Suppressor macrophage treated with lipopolysaccharide for 1 hour (primary cell): ENCODE measurements at regions not wholly inside any gene's neighbourhood (a gene's known extent, or its start where the extent isn't known, plus 50 kb on each side); places are given as distances from the start of the nearest gene placed in this dataset.
"Not testable (repeated sequence)": the region's sequence is repeated elsewhere in the genome, so short reads cannot be mapped to it uniquely, and the experiment has no call there.

Experiments
- DNase-seq, 3 donors: peaks; one replicate each; pipeline ENCODE4 v3.0.0-alpha.2; 2020 to 2022

DNA sequence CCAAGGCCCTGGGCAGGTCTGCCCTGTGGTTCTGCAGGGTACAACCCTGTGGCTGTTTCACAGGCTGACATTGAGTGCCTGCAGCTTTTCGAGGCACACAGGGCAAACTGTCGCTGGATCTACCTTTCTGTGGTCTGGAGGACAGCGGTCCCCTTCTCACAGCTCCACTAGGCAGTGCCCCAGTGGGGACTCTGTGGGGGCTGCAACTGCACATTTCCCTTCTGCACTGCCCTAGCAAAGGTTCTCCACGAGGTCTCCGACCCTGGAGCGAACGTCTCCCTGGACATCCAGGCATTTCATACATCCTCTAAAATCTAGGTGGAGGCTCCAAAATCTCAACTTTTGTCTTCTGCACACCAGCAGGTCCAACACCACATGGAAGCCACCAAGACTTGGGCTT, 1645.2 kb upstream of the CDH6 start:
- DNase-seq, result no peak

DNA sequence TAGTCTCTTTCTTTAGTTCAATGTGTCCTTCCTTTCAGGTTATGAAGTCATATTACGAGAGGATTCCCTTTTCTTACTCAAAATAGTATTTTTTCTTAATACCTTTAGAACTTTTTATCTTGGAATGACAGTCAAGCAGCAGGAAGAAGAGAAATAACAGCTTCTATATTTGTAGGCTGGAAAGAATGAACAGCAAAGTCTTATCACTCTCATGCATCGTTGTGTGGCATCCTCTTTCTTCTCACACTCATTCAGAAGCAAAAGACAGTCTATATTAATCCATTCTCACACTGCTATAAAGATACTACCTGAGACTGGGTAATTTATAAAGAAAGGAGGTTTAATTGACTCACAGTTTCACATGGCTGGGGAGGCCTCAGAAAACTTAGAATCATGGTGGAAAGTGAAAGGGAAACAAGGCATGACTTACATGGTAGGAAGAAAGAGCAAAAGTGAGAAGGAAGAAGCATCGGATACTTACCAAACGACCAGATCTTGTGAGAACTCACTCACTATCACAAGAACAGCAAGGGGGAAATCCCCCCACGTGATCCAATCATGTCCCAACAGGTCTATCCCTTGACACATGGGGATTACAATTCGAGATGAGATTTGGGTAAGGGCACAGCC, 1646.1 kb upstream of the CDH6 start:
- DNase-seq, result no peak

DNA sequence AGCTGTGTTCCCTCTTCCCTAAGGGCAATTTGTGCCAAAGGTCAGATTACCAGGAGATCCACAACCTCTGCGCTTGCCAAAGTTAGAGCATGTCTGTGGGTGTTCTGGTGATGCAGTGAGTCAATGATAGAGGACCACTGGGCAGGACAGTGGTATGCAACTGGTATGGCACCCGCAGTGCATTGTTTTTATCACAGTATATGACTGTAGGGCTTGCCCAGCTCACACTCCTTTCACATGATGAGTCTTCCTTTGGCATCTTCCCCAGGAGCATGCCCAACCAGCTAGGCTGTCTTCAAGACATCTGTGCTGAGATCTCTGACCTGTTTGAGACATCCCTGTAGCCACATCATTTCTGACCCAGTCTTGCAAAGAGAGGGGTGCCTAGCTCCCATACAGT, 1650.0 kb upstream of the CDH6 start:
- DNase-seq, result no peak

DNA sequence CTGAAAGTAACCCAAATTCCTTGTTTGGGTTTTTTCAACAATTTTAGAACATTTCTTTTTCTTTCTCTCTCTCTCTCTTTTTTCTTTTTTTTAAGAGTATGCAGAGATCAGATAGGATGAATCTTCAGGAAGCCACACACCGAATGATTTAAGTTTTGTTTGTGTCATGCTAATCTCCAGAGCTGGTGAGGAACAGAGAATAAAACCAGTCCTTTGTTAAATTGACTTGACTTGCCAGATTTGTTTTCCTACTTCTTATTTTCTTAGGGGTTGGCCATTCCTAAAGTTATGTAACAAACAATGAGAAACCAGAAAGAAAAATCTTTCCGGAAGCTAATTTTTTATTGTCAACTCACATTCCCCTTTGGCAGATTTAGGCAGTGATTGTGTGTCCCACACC, 1669.3 kb upstream of the CDH6 start:
- no peak for DNase-seq

DNA sequence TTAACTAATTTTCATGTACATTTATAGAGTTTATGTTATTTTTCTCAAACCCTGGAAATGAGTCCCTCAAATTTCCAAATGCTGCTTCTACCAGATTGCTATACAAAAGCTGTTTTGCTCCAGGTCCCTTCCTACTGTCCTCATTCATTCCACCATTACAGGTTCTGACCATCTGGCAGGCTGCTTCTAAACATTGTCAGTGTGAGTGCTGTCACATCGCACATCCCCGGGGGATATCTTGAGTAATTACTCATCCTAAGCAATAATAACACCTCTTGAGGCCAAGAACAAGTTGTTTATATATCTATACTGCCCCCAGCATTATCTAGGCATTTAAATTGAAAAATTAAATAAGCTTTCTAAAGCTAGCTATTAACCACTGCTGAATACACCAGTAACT, 1675.3 kb upstream of the CDH6 start:
- DNase-seq, result no peak

DNA sequence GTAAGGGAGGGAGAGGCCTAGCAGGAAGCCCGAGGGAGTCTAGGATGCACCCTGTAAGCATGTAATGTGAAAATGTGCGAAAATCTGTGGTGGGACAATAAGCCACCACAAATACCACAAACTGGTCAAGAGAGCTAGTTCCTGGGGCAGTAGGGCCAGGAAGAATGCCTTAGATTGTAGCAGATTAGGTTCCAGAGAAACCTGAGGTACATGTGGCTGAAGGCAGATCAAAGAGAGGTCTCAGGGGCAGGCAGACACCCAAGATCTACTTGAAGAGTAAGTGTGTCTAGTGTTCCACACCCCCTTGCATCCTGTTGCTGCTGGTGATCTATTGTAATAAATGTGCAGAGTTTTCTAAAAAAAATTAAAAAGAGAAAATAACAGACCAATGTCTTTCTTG, 1677.3 kb upstream of the CDH6 start:
- no peak for DNase-seq

DNA sequence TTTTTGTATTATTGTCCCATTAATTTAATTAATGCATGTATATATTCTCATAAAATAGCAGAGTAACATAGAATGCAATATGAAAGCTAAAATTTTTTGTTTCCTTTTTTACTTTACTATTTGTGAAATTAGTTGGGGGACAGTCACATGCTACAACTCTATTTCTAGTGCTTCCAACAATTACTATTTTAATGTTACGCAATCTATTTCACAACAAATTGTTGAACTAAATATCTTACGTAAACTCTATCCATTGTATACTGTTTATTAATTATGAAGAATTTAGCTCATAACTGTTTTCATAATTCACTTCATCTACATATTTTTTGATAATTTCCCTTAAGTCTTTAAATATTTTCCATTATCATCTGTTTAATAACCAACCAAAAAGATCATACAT, 1685.4 kb upstream of the CDH6 start:
- peak in 1 of 3 donors; percentile 5 for DNase-seq

DNA sequence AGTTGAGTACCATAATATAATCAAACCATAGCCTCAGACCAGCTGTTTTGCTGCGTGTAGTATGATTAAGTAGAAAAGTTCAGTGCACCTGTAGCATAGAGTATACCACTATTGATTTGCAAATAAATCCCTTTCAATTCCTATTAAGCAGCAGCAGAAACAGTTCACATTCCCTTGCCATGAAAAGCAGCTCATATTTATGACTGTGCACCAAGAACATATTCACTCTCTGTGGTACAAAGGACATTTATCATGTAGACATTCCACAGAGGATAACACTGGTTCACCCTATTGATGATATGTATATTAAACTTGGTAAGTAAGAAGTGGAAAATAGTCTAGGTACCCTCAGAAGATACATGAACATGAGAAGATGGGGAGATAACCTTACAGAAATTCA, 1689.1 kb upstream of the CDH6 start:
- no peak for DNase-seq

DNA sequence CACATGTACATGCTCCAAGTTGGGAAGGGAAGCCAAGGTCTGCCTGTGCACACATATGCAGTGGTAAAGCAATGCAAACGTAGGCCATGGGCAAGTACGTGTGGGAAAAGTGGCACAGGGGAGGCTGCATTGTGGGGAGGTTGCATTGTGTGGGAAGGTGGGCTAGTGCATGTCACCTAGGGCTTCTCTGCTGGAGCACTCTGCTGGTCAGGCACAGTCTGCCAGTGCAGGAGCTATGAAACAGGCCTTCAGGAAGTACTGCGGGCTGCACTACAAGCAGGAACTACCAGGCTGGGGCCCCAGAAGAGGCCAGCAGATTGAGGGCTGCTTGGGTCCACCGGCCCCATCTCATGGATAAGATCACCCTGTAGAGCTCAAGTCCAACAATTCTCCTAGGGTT, 1694.6 kb upstream of the CDH6 start:
- DNase-seq, result no peak

DNA sequence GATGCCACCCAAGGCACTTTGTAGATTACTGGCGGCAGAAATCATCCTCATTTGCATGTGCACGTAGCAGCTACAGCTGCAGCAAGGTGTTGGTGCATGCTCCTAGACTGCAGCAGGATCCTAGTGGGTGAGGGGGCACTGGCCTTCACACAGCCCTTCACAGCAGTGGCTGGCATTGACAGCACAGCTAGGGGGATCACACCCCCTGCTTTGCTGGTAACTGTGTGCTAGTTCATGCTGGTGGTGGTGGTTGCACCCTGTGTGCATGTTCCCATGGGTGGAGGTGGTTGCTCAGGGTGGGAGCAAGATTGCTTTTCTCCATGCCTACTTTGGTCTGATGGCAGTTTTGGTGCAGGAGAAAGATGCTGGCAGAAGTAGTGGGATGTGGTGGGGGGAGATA, 1695.1 kb upstream of the CDH6 start:
- no peak for DNase-seq

DNA sequence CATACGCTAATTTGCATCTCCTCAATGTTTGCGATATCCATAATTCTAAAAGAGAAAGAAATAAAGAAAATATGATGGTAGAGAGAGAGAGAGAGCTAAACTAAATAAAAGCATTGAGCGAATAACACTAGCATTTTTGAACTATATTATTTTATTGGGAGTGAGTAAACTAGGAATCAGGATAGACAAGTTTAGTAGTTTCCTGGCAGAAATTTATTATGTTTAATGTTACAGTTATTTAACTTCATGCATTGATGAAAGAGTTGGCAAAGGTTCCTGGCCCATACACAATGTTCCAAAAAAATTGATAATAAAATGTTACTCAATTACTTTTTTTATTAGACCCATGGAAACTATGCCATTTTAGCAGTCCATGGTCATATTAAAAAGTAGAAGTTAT, 1708.2 kb upstream of the CDH6 start:
- DNase-seq, result no peak

DNA sequence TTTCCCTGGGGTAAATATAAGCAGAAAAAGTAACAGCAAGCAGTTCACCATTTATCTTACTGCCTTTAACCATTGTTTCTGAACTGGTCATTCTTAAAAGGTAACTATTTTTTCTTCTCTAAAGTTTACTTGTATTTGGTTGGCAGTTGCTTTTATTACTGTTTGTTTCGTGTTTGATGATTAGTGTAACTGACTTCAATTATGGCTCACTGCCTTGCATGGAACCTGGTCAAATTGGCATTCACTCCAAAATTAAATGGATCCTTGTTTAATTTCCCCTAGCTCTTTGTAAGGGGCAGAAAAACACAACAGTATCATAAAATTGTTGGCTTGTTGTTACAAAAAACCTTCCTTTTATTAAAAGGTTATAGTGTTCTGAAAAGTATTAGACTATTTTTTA, 1723.9 kb upstream of the CDH6 start:
- no peak for DNase-seq

DNA sequence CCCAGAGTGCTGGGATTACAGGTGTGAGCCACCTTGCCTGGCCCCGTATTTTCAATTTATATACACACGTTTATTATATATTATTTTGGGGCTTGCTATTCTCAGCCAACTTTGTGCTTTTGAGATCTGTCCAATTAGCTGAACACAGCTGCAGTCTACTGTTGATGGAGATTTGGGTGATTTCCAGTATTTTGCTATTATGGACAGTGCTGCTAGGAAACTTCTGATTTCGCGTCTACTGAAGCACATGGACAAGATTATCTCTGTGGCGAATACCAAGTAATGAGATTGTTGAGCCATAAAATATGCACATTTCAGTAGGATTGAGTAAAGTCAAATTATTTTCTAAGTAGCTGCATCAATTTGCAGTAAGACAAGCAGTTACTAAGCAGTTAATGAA, 1731.2 kb upstream of the CDH6 start:
- DNase-seq, result no peak

DNA sequence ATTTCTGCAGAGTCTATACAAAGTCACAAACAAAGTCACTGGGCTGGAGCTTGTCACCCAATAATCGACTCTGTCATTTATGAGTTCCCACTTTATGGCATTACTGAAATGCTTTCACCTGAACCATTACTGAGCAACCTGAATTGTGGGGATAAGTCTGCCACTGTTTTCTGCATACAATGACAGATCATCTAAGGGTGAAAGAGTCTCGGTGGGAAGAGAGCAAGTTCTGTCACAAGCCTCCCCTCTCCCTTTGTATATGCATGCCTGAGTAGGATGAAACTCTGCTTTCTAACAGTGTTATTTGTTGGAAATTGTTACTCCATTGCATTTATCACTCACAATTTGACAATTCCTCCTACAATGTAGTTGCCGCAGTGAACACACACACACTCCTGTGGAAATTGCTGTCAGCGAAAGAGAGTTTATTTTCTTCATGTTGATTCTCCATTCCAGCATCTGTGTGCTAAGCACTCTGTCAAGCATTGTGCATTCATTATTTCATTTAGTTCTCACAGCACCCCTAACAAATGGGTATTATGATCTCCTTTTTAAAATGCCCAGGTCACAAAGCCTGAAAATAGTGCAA, 1732.4 kb upstream of the CDH6 start:
- no peak for DNase-seq

DNA sequence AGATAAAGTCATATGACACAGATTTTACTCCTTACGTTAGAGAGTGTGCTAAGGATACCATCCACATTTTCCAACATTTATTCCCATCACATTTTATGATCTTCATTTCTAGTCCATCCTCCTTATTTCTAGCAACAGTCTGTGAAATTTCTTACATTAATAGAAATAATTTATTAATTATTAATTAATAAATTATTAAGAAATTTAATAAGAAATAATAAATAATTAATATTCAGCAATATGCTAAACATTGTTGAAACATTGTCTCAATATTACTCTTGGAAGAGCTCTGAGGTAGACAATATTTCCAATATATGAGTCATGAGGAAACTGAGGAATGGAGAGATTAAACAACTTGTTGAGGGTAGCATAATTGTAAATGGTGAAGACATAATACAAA, 1742.5 kb upstream of the CDH6 start:
- DNase-seq, result not testable (repeated sequence)

DNA sequence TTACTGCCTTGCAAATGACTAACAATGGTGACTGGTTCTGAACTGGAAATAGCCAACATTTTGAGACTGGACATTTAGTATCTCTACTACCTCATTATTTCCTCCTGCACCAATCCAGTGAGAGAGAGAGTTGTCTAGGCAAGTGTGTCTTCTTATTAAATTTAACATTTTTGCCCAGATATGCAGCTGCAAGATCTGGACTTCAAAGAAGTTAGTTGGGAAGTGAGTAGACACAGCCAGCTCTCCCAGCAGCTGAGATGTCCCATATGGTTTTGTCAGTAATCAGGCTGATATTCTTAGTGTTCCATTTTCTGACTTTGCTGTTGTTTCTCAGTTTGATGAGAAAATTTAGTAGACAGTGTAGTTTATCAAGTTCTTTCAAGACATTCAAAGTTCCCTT, 1778.8 kb upstream of the CDH6 start:
- no peak for DNase-seq

DNA sequence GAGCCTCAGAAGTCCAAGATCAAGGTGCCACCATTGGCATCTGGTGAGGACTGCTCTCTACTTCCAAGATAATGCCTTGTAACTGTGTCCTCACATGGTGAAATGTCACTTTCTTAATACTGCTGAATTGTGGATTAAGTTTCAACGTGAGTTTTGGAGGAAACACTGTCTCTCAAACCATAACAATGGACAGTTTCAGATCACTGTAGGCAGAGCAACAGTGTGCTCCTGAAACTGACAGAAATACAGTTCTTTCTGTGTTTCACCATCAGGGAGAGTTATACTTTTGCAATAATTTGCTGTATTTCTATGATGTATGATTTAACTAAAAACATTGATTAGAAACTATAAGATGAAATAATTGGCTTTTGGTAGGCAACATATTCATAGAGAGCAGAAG, 1780.5 kb upstream of the CDH6 start:
- no peak for DNase-seq

DNA sequence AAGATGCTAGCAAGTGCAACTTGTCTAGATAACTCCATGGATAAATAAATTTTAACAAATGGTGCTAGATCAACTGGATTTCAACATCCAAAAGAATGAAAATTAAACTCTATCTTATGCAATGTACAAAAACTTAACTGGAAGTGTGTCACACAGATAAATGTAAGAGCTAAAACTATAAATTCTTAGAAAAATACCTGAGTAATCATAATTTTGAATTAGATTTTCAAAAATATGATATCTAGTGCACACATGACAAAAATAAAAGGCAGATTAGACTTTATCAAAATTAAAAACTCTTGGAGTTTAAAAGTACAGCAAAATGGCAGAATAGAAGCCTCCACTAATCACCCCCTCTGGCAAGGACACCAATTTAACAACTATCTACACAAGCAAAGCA, 1791.2 kb upstream of the CDH6 start:
- no peak for DNase-seq

DNA sequence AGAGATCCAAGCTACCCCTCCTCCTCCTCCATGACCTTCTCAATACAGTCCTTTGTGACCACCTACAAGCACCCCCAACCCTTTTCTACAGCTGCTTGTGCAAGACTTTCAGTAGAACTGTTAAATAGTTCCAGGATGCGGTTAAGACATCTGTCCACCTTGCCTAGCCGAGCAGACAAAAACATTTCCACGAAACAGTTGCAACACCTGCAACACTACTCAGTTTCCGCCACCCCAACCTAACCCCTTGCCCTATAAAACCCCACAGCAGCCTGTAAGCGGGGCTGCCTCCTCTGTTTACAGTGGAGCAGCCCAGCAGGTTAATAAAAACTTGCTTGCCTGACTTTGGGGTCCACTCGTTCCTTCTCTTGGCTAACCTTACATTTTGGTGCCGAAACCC, 1803.5 kb upstream of the CDH6 start:
- no peak for DNase-seq

DNA sequence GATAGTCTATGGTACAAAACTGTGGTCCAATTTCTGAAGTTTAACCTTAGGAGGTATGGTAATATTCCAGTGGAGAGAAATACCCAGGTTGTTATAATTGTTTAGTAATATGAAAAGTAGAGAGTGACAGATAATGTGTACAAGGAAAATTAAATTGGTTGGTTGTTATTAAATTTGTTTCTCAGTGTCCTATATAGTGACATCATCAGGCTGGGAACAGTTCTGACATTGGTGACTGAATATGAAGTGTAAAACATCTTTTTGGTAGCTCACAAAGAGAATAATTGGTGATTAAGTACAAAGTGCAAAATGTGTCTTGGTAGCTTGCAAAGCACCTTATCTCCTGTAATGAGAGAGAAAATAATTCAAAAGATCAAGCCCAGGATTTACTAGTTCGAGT, 1806.1 kb upstream of the CDH6 start:
- DNase-seq, result no peak

DNA sequence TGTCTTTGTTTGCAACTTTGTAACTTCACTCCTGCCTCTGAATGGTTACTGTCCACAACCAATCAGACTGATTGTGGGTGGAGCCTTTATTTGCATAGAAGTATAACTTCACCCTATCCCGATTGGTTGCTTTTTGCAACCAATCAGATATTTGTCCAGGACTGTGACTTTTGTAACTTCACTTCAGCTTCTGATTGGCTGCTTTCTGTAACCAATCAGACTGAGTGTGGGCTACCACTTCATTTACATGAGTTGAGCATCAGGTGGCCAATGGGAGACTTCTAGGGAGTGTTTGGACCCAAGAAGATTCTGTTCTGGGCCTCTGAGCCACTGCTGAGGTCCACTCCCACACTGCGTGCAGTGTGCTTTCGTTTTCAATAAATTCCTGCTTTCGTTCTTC, 1810.7 kb upstream of the CDH6 start:
- DNase-seq, result no peak

DNA sequence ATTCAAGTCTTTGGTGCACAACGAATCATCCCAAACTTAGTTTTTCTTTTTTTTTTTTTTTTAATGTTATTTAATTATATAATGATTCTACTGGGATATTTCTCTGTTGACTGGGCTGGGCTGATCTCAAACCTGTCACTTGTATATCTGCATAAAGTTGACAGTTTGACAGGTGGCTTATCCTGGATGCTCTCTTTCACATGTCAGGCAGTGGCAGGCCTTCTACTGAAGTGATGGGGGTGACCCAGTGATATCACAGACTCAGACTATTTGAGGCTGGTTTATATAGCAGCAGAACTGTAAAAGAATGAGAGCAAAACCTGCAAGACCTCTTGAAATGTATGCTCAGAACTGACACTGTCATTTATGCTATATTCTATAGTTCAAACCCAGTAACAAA, 1813.5 kb upstream of the CDH6 start:
- DNase-seq, result no peak

DNA sequence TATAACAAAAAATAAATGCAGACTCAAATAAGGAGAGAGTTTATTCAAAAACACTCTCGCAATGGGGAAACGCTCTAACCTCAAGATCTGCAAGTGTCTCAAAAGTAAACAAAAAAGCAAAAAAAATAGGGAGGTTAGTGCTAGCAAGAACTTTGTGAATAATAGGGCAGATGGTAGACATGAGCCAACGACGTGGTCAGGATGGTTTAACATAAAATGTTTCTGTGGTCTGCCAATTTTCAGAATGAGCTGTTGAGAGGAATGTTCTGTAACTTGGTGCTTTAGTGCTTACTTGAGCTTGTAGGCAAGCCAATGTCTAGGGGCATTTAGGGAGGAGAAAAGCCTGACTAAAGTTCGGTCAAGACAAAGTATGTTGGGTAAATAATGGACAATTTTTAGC, 1813.9 kb upstream of the CDH6 start:
- no peak for DNase-seq

DNA sequence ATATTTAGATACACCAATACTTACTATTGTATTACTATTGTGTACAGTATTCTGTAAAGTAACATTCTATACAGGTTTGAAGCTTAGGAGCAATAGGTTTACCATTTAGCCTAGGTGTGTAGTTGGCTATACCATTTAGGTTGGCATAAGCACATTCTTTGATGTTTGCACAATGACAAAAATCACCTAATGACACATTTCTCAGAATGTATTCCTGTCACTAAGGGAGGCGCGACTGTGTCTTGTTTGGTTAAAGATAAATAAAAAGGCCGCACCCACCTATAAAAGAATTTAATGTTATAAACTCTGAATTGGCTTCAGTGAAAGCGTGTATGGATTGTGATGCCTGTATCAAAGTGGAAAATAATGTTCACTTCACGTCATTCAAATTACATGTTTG, 1815.4 kb upstream of the CDH6 start:
- no peak for DNase-seq

DNA sequence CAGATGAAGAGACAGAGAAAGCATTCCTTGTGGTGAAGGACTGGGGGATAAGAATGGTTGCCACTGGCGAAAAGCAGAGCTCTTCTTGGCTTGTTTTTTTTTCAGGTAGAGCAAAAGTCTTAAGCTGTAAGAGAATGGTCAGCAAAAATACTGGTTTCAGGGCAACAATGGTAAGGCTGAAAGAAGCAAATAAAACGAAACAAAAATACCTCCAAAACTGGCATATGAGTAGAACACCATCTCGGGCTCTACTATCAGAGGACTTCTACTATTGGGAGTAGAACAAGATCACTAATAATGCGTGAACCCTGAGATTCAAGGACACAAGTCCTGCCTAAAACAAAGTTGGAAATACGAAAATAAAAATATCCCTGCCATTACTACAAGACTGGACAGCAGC, 1823.2 kb upstream of the CDH6 start:
- no peak for DNase-seq
